H9 (cell line): ENCODE measurements at regions not wholly inside any gene's neighbourhood (a gene's known extent, or its start where the extent isn't known, plus 50 kb on each side); places are given as distances from the start of the nearest gene placed in this dataset.

Experiments used
- DNase-seq: peaks from one replicate; pipeline ENCODE4 v3.0.0-alpha.2; 2017
- H2AFZ ChIP-seq: one replicate; pipeline ENCODE4 v1.6.1; 2013; ENCODE audit warnings: mild to moderate bottlenecking, low read length, control low read depth, moderate library complexity
- H2AK5ac ChIP-seq: 2 replicates; pipeline ENCODE4 v1.6.1; 2013; ENCODE audit warnings: low read length, control low read depth, mixed read lengths; ENCODE audit not compliant: insufficient read length
- H2BK120ac ChIP-seq: one replicate; pipeline ENCODE4 v1.6.1; 2013; ENCODE audit warnings: low read depth, mild to moderate bottlenecking, low read length, control low read depth, inconsistent platforms; ENCODE audit not compliant: poor library complexity, severe bottlenecking
- H2BK12ac ChIP-seq: 2 replicates; pipeline ENCODE4 v1.6.1; 2013; ENCODE audit warnings: low read length, control low read depth, mixed read lengths, low read depth; ENCODE audit not compliant: insufficient read length
- H2BK15ac ChIP-seq: 2 replicates; pipeline ENCODE4 v1.6.1; 2013; ENCODE audit warnings: low read depth, low read length, control low read depth
- H2BK20ac ChIP-seq: one replicate; pipeline ENCODE4 v1.6.1; 2013; ENCODE audit warnings: low read depth, mild to moderate bottlenecking, low read length, control low read depth, inconsistent platforms; ENCODE audit not compliant: poor library complexity, severe bottlenecking
- H2BK5ac ChIP-seq: 2 replicates; pipeline ENCODE4 v1.6.1; 2013; ENCODE audit warnings: low read length, control low read depth, mixed read lengths; ENCODE audit not compliant: insufficient read length
- H3K14ac ChIP-seq: 2 replicates; pipeline ENCODE4 v1.6.1; 2013; ENCODE audit warnings: low read length, control low read depth; ENCODE audit not compliant: insufficient read depth
- H3K18ac ChIP-seq: 2 replicates; pipeline ENCODE4 v1.6.1; 2013; ENCODE audit warnings: low read depth, mild to moderate bottlenecking, mixed read lengths, low read length, control low read depth; ENCODE audit not compliant: insufficient read length
- H3K23ac ChIP-seq: 2 replicates; pipeline ENCODE4 v1.6.1; 2013; ENCODE audit warnings: low read length, control low read depth, mixed read lengths, low read depth; ENCODE audit not compliant: insufficient read length
- H3K23me2 ChIP-seq: 2 replicates; pipeline ENCODE4 v1.6.1; 2013; ENCODE audit warnings: low read depth, mild to moderate bottlenecking, mixed read lengths, low read length, control low read depth; ENCODE audit not compliant: insufficient read length, poor library complexity, severe bottlenecking
- H3K27ac ChIP-seq: 2 replicates; pipeline ENCODE4 v1.5.1; 2013; ENCODE audit warnings: low read length, control low read depth, mixed read lengths, low read depth; ENCODE audit not compliant: insufficient read length
- H3K27me3 ChIP-seq: 2 replicates; pipeline ENCODE4 v1.6.1; 2013; ENCODE audit warnings: low read length, control low read depth, inconsistent platforms; ENCODE audit not compliant: insufficient read depth
- H3K4ac ChIP-seq: 2 replicates; pipeline ENCODE4 v1.6.1; 2013; ENCODE audit warnings: low read depth, mild to moderate bottlenecking, control low read depth, inconsistent platforms, low read length, moderate library complexity
- H3K4me1 ChIP-seq: 2 replicates; pipeline ENCODE4 v1.6.1; 2013; ENCODE audit warnings: low read length, control low read depth, inconsistent platforms; ENCODE audit not compliant: insufficient read depth
- H3K4me2 ChIP-seq: 2 replicates; pipeline ENCODE4 v1.6.1; 2013; ENCODE audit warnings: low read length, control low read depth, mixed read lengths; ENCODE audit not compliant: insufficient read length, insufficient read depth
- H3K56ac ChIP-seq: 2 replicates; pipeline ENCODE4 v1.6.1; 2013; ENCODE audit warnings: low read depth, mild to moderate bottlenecking, mixed read lengths, low read length, control low read depth; ENCODE audit not compliant: insufficient read length
- H3K79me1 ChIP-seq: 2 replicates; pipeline ENCODE4 v1.6.1; 2013; ENCODE audit warnings: low read depth, mild to moderate bottlenecking, moderate library complexity, low read length, control low read depth, inconsistent platforms; ENCODE audit not compliant: insufficient read depth, poor library complexity, severe bottlenecking
- H3K79me2 ChIP-seq: 2 replicates; pipeline ENCODE4 v1.6.1; 2013; ENCODE audit warnings: low read length, control low read depth, inconsistent platforms; ENCODE audit not compliant: insufficient read depth
- H3K9ac ChIP-seq: 2 replicates; pipeline ENCODE4 v1.6.1; 2013; ENCODE audit warnings: low read length, control low read depth, mixed read lengths; ENCODE audit not compliant: insufficient read length; ENCODE audit errors: extremely low read depth
- H3K9me3 ChIP-seq: one replicate; pipeline ENCODE4 v1.6.1; 2013; ENCODE audit warnings: low read depth, low read length, inconsistent platforms; ENCODE audit not compliant: control insufficient read depth
- H3T11ph ChIP-seq: one replicate; pipeline ENCODE4 v1.6.1; 2013; ENCODE audit warnings: mild to moderate bottlenecking, low read length, control low read depth, inconsistent platforms
- H4K20me1 ChIP-seq: one replicate; pipeline ENCODE4 v1.6.1; 2013; ENCODE audit not compliant: control insufficient read depth, insufficient read length, insufficient read depth
- H4K5ac ChIP-seq: 2 replicates; pipeline ENCODE4 v1.6.1; 2013; ENCODE audit warnings: low read depth, mild to moderate bottlenecking, mixed read lengths, low read length, control low read depth; ENCODE audit not compliant: insufficient read length
- H4K8ac ChIP-seq: replicated peaks from 2 replicates; pipeline ENCODE4 v1.6.1; 2013; ENCODE audit warnings: low read length, control low read depth, mixed read lengths, low read depth; ENCODE audit not compliant: insufficient read length
- H4K91ac ChIP-seq: 2 replicates; pipeline ENCODE4 v1.6.1; 2013; ENCODE audit warnings: low read depth, mild to moderate bottlenecking, moderate library complexity, mixed read lengths, low read length, control low read depth; ENCODE audit not compliant: insufficient read length
- H3K27ac Mint-ChIP-seq, 3 experiments: 2 replicates in 2 of 3; 3 replicates in 1 of 3; pipeline ENCODE4 v1.8.0; 2020 to 2021; ENCODE audit warnings: mixed read lengths in 3 of 3, mild to moderate bottlenecking in 1 of 3, moderate library complexity in 1 of 3
- H3K27me3 Mint-ChIP-seq: 2 replicates; pipeline ENCODE4 v1.8.0; 2021; ENCODE audit warnings: low read depth, mild to moderate bottlenecking, moderate library complexity, mixed read lengths
- H3K36me3 Mint-ChIP-seq, 3 experiments: 2 replicates in 2 of 3; 3 replicates in 1 of 3; pipeline ENCODE4 v1.8.0; 2020 to 2021; ENCODE audit warnings: low read depth in 3 of 3, mixed read lengths in 3 of 3; ENCODE audit not compliant: insufficient read depth in 1 of 3
- H3K4me1 Mint-ChIP-seq, 2 experiments: 2 replicates each; pipeline ENCODE4 v1.8.0; 2020; ENCODE audit warnings: mixed read lengths in 2 of 2
- H3K4me3 Mint-ChIP-seq, 2 experiments: 2 replicates in 1 of 2; 3 replicates in 1 of 2; pipeline ENCODE4 v1.8.0; 2020 to 2021; ENCODE audit warnings: mild to moderate bottlenecking in 2 of 2, mixed read lengths in 2 of 2, moderate library complexity in 1 of 2
- H3K9me3 Mint-ChIP-seq, 2 experiments: 2 replicates in 1 of 2; 3 replicates in 1 of 2; pipeline ENCODE4 v1.8.0; 2020; ENCODE audit warnings: mild to moderate bottlenecking in 2 of 2, mixed read lengths in 2 of 2, moderate library complexity in 1 of 2
- WGBS: extraction: QIAGEN DNeasy Blood & Tissue Kit; methylation state at CpG from one replicate; pipeline ENCODE4 v1.1.7; 2013; ENCODE audit warnings: missing lambda C conversion rate, low lambda C conversion rate, mixed read lengths; ENCODE audit not compliant: insufficient read length; ENCODE audit errors: extremely low coverage; 5-methylcytosine and 5-hydroxymethylcytosine counted together
- TF ChIP-seq, protein P1 (sequence below): fragments of 200-600 bp; sonication (generic); conservative IDR thresholded peaks from 3 replicates; pipeline ENCODE4 v1.8.0; 2021; ENCODE audit warnings: antibody characterized with exemption, mild to moderate bottlenecking

GRCh38 chr6:94289131-94289530, 869.8 kb upstream of the EPHA7 start:
- peaks cover 67% of the 10 kb centered on the region for H3K27me3 Mint-ChIP-seq
- no peaks in the 10 kb centered on the region for H4K20me1 ChIP-seq
- H3K79me1 ChIP-seq: no peaks in the 10 kb centered on the region
- no peak overlapping the region for H3K56ac ChIP-seq
- H3K27ac ChIP-seq: no peak overlapping the region
- no peak overlapping the region for H4K91ac ChIP-seq
- no peak overlapping the region for H2BK120ac ChIP-seq
- H3T11ph ChIP-seq: no peak overlapping the region
- no peak overlapping the region for H3K9ac ChIP-seq
- H4K5ac ChIP-seq: no peak overlapping the region
- no peaks in the 10 kb centered on the region for H3K9me3 ChIP-seq
- H2BK15ac ChIP-seq: no peak overlapping the region
- no peak overlapping the region for H3K4ac ChIP-seq
- no peak for DNase-seq
- no peak overlapping the region for H4K8ac ChIP-seq
- peaks cover 4 to 11% of the 10 kb centered on the region in 2 experiments for H3K4me1 Mint-ChIP-seq
- H2AFZ ChIP-seq: no peak overlapping the region
- H3K4me2 ChIP-seq: no peak overlapping the region
- TF ChIP-seq, protein P1, sequence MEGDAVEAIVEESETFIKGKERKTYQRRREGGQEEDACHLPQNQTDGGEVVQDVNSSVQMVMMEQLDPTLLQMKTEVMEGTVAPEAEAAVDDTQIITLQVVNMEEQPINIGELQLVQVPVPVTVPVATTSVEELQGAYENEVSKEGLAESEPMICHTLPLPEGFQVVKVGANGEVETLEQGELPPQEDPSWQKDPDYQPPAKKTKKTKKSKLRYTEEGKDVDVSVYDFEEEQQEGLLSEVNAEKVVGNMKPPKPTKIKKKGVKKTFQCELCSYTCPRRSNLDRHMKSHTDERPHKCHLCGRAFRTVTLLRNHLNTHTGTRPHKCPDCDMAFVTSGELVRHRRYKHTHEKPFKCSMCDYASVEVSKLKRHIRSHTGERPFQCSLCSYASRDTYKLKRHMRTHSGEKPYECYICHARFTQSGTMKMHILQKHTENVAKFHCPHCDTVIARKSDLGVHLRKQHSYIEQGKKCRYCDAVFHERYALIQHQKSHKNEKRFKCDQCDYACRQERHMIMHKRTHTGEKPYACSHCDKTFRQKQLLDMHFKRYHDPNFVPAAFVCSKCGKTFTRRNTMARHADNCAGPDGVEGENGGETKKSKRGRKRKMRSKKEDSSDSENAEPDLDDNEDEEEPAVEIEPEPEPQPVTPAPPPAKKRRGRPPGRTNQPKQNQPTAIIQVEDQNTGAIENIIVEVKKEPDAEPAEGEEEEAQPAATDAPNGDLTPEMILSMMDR: no peak
- peaks cover 0 to 3% of the 10 kb centered on the region in 2 experiments; a peak in 1 of 5 replicates for H3K9me3 Mint-ChIP-seq
- H3K23ac ChIP-seq: no peak overlapping the region
- no peak overlapping the region; a peak in 1 of 7 replicates for H3K27ac Mint-ChIP-seq
- no CpG with 5 or more reads among the region's 6 CpGs for WGBS
- H3K27me3 ChIP-seq: no peaks in the 10 kb centered on the region
- no peaks in the 10 kb centered on the region for H3K36me3 Mint-ChIP-seq
- no peaks in the 10 kb centered on the region; the same call in 1 of the 2 replicates for H3K4me1 ChIP-seq
- H3K4me3 Mint-ChIP-seq: no peak overlapping the region
- no peaks in the 10 kb centered on the region for H3K79me2 ChIP-seq
- H2BK5ac ChIP-seq: no peak overlapping the region
- no peak overlapping the region for H3K14ac ChIP-seq
- H3K23me2 ChIP-seq: no peaks in the 10 kb centered on the region
- no peak overlapping the region for H2BK20ac ChIP-seq
- no peak overlapping the region for H2AK5ac ChIP-seq
- H2BK12ac ChIP-seq: no peak overlapping the region
- H3K18ac ChIP-seq: no peak overlapping the region
